ENCODE measurements at regions not wholly inside any gene's neighbourhood (a gene's known extent, or its start where the extent isn't known, plus 50 kb on each side); places are given as distances from the start of the nearest gene placed in this dataset.

- no peak overlapping the region for H3K4me3 ChIP-seq (ENCODE audit: low read depth, low read length)
- DNase-seq (ENCODE audit: low read depth): no peak
- TF ChIP-seq CTCF (IDR thresholded peaks at IDR 0.05; ENCODE audit: low read depth, low read length, missing control alignments): peak; percentile 30
Observed at GRCh38 chr2:137888845-137889244, 75.4 kb upstream of the HNMT start.

- TF ChIP-seq CTCF (IDR thresholded peaks at IDR 0.05; ENCODE audit: low read depth, low read length, missing control alignments): no peak
- H3K4me3 ChIP-seq (ENCODE audit: low read depth, low read length): no peak overlapping the region
- no peak for DNase-seq (ENCODE audit: low read depth)
Observed at GRCh38 chr2:137892739-137893138, 71.5 kb upstream of the HNMT start.

- no peak for DNase-seq (ENCODE audit: low read depth)
- no peak overlapping the region for H3K4me3 ChIP-seq (ENCODE audit: low read depth, low read length)
- no peak for TF ChIP-seq CTCF (IDR thresholded peaks at IDR 0.05; ENCODE audit: low read depth, low read length, missing control alignments)
Observed at GRCh38 chr2:137893145-137893544, 71.1 kb upstream of the HNMT start.

- TF ChIP-seq CTCF (IDR thresholded peaks at IDR 0.05; ENCODE audit: low read depth, low read length, missing control alignments): no peak
- no peak for DNase-seq (ENCODE audit: low read depth)
Observed at GRCh38 chr2:137896467-137896866, 67.8 kb upstream of the HNMT start.

GRCh38 chr2:137897082-137897481 lies 67.2 kb upstream of the HNMT start:
- no peak for DNase-seq (ENCODE audit: low read depth)
- H3K4me3 ChIP-seq (ENCODE audit: low read depth, low read length): no peak overlapping the region
- no peak for TF ChIP-seq CTCF (IDR thresholded peaks at IDR 0.05; ENCODE audit: low read depth, low read length, missing control alignments)

More at GRCh38 chr2:137896467-137896866, 67.8 kb upstream of the HNMT start:
- no peak overlapping the region for H3K4me3 ChIP-seq (ENCODE audit: low read depth, low read length)

- no peak for TF ChIP-seq CTCF (IDR thresholded peaks at IDR 0.05; ENCODE audit: low read depth, low read length, missing control alignments)
- DNase-seq (ENCODE audit: low read depth): no peak
- no peak overlapping the region for H3K4me3 ChIP-seq (ENCODE audit: low read depth, low read length)
Observed at GRCh38 chr2:137900421-137901141, 63.7 kb upstream of the HNMT start.

- DNase-seq (ENCODE audit: low read depth): no peak
- TF ChIP-seq CTCF (IDR thresholded peaks at IDR 0.05; ENCODE audit: low read depth, low read length, missing control alignments): peak; percentile 25
- H3K4me3 ChIP-seq (ENCODE audit: low read depth, low read length): no peak overlapping the region
Observed at GRCh38 chr2:137910641-137911040, 53.6 kb upstream of the HNMT start.
